Immature natural killer cell (primary cell): ENCODE measurements at regions not wholly inside any gene's neighbourhood (a gene's known extent, or its start where the extent isn't known, plus 50 kb on each side); places are given as distances from the start of the nearest gene placed in this dataset.
"Not testable (repeated sequence)": the region's sequence is repeated elsewhere in the genome, so short reads cannot be mapped to it uniquely, and the experiment has no call there.

ENCODE experiments used
- DNase-seq, 3 donors: peaks; one replicate each; pipeline ENCODE4 v3.0.0; 2022; ENCODE audit warnings: mixed read lengths in 1 of 3
- H3K27ac Mint-ChIP-seq, 6 donors: one replicate each; pipeline ENCODE4 v1.8.0; 2020; ENCODE audit warnings: mixed read lengths in 6 of 6, mild to moderate bottlenecking in 5 of 6, inconsistent platforms in 4 of 6, moderate library complexity in 3 of 6
- H3K27me3 Mint-ChIP-seq, 3 donors: one replicate each; pipeline ENCODE4 v1.8.0; 2020 to 2021; ENCODE audit warnings: low read depth in 3 of 3, mild to moderate bottlenecking in 3 of 3, mixed read lengths in 3 of 3, moderate library complexity in 3 of 3, inconsistent platforms in 1 of 3
- H3K36me3 Mint-ChIP-seq, 3 donors: one replicate each; pipeline ENCODE4 v1.8.0; 2020; ENCODE audit warnings: mixed read lengths in 3 of 3, inconsistent platforms in 2 of 3, mild to moderate bottlenecking in 2 of 3
- H3K4me1 Mint-ChIP-seq, 2 donors: one replicate each; pipeline ENCODE4 v1.8.0; 2020; ENCODE audit warnings: inconsistent platforms in 2 of 2, mild to moderate bottlenecking in 2 of 2, mixed read lengths in 2 of 2, moderate library complexity in 1 of 2
- H3K4me3 Mint-ChIP-seq, 5 donors: one replicate each; pipeline ENCODE4 v1.8.0; 2020; ENCODE audit warnings: mild to moderate bottlenecking in 5 of 5, mixed read lengths in 5 of 5, inconsistent platforms in 3 of 5, moderate library complexity in 3 of 5
- H3K9me3 Mint-ChIP-seq, 6 donors: one replicate each; pipeline ENCODE4 v1.8.0; 2020; ENCODE audit warnings: mild to moderate bottlenecking in 6 of 6, mixed read lengths in 6 of 6, inconsistent platforms in 4 of 6, moderate library complexity in 3 of 6

- peaks cover 10 to 49% (median 30%) of the 10 kb centered on the region in 6 donors for H3K9me3 Mint-ChIP-seq
- DNase-seq, result no peak
These were observed 107.0 kb downstream of the PCDH18 start for GRCh38 chr4:137425281-137425680.

DNA sequence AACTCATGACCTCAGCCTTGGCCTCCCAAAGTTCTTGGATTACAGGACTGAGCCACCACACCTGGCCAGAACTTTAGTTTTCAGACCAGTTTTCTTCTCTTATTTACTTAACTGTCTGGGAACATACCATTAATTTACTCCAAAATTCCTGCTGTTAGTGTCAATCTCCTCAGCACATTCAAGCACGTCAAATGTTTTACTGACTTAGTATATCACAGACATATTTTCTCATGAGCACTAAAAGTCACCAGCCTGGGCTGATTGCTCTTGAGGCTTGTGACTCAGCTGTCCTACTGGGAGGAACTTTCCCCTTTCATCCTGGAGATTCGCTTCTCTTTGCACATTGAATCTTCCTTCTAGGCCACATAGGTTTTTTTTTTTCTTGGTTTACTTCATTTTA lies 109.6 kb downstream of the PCDH18 start:
- Mint-ChIP-seq H3K36me3 (no peaks in the 10 kb centered on the region), H3K4me3 (no peak overlapping the region)
- DNase-seq, result no peak

More at GRCh38 chr4:137425281-137425680, 107.0 kb downstream of the PCDH18 start:
- Mint-ChIP-seq H3K36me3 (no peaks in the 10 kb centered on the region), H3K4me3 (no peak overlapping the region), H3K27ac (no peak overlapping the region), H3K27me3 (peaks cover 2 to 6% (median 3%) of the 10 kb centered on the region in 3 donors), H3K4me1 (no peaks in the 10 kb centered on the region)

DNA sequence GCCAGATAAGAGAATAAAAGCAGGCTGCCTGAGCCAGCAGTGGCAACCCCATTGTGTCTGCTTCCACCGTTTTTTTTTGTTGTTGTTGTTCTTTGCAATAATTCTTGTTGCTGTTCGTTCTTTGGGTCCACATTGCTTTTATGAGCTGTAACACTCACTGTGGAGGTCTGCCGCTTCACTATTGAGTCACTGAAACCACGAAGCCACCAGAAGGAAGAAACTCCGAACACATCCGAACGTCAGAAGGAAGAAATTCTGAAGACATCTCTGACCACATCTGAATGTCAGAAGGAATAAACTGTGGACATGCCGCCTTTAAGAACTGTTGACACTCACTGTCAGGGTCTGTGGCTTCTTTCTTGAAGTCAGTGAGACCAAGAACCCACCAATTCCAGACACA lies 110.5 kb downstream of the PCDH18 start:
- no peak for DNase-seq
- peaks cover 10 to 62% (median 37%) of the 10 kb centered on the region in 6 donors for H3K9me3 Mint-ChIP-seq
- H3K27me3 Mint-ChIP-seq, result peaks cover 0 to 3% (median 2%) of the 10 kb centered on the region in 3 donors
- no peak overlapping the region for H3K4me3 Mint-ChIP-seq
- no peaks in the 10 kb centered on the region for H3K4me1 Mint-ChIP-seq
- no peaks in the 10 kb centered on the region for H3K36me3 Mint-ChIP-seq
- no peak overlapping the region for H3K27ac Mint-ChIP-seq

More for the DNA sequence above, 109.6 kb downstream of the PCDH18 start:
- H3K27me3 Mint-ChIP-seq, result peaks cover 0 to 3% (median 2%) of the 10 kb centered on the region in 3 donors
- H3K4me1 Mint-ChIP-seq, result no peaks in the 10 kb centered on the region
- peaks cover 10 to 64% (median 39%) of the 10 kb centered on the region in 6 donors for H3K9me3 Mint-ChIP-seq
- H3K27ac Mint-ChIP-seq, result no peak overlapping the region

DNA sequence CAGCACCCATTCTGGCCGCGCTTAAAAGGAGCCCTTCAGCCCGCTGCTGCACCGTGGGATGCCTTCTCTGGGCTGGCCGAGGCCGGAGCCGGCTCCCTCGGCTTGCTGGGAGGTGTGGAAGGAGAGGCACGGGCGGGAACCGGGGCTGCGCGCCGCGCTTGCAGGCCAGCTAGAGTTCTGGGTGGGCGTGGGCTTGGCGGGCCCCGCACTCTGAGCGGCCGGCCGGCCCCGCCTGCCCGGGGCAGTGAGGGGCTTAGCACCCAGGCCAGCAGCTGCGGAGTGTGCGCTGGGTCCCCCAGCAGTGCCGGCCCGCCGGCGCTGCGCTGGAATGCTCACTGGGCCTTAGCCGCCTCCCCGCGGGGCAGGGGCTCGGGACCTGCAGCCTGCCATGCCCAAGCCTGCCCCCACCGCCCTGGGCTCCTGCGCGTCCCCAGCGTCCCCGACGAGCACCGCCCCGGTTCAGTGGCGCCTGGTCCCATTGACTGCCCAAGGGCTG lies 111.3 kb downstream of the PCDH18 start:
- Mint-ChIP-seq H3K9me3 (peaks cover 11 to 65% (median 37%) of the 10 kb centered on the region in 6 donors), H3K4me1 (no peaks in the 10 kb centered on the region), H3K36me3 (peaks cover 0 to 2% (median 0%) of the 10 kb centered on the region in 3 donors), H3K27me3 (peaks cover 0 to 3% (median 2%) of the 10 kb centered on the region in 3 donors), H3K4me3 (no peak overlapping the region), H3K27ac (no peak overlapping the region)
- no peak for DNase-seq

- Mint-ChIP-seq H3K4me1 (no peaks in the 10 kb centered on the region), H3K27ac (no peak overlapping the region), H3K4me3 (no peak overlapping the region), H3K9me3 (peaks cover 8 to 46% (median 23%) of the 10 kb centered on the region in 6 donors), H3K27me3 (no peaks in the 10 kb centered on the region), H3K36me3 (peaks cover 0 to 3% (median 0%) of the 10 kb centered on the region in 3 donors)
- no peak for DNase-seq
These were observed 114.6 kb downstream of the PCDH18 start for GRCh38 chr4:137417676-137418075.

DNA sequence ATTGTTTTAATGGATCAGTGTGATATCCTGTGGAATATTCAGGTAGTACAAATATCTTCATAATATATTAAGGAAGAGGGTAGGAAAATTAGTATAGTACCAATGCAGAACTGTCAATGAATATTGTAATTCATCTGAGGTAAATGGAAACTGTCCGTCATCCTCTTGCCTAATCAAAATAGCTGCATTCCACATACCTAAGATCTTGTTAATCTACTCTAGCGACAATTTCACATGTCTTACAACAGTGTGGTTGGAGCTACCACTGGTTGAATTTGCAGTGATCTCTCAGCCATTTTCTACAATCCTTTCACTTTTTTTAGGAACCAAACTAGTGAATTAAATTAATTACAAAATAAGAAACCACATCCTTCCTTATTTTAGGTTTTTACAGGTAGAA lies 117.5 kb downstream of the PCDH18 start:
- H3K4me1 Mint-ChIP-seq, result no peaks in the 10 kb centered on the region
- peaks cover 0 to 3% (median 0%) of the 10 kb centered on the region in 3 donors for H3K36me3 Mint-ChIP-seq
- H3K27me3 Mint-ChIP-seq, result no peaks in the 10 kb centered on the region
- DNase-seq, result no peak
- no peak overlapping the region for H3K27ac Mint-ChIP-seq
- no peak overlapping the region for H3K4me3 Mint-ChIP-seq
- H3K9me3 Mint-ChIP-seq, result peaks cover 2 to 32% (median 11%) of the 10 kb centered on the region in 6 donors

GRCh38 chr4:137408527-137409177 lies 123.6 kb downstream of the PCDH18 start:
- no peak overlapping the region for H3K4me3 Mint-ChIP-seq
- H3K36me3 Mint-ChIP-seq, result peaks cover 0 to 3% (median 0%) of the 10 kb centered on the region in 3 donors
- DNase-seq, result no peak
- no peak overlapping the region for H3K27ac Mint-ChIP-seq
- no peaks in the 10 kb centered on the region for H3K27me3 Mint-ChIP-seq
- peaks cover 7 to 21% (median 14%) of the 10 kb centered on the region in 6 donors for H3K9me3 Mint-ChIP-seq
- H3K4me1 Mint-ChIP-seq, result no peaks in the 10 kb centered on the region

DNA sequence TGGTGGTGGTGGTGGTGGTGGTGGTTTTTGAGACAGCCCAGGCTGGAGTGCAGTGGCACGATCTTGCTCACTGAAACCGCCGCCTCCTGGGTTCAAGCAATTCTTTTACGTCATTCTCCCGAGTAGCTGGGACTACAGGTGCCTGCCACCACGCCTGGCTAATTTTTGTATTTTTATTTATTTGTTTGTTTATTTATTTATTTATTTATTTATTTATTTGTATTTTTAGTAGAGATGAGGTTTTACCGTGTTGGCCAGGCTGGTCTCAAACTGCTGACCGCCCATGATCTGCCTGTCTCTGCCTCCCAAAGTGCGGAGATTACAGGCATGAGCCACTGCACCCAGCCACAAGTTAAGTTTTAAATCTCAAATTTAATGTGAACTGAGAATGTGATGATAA lies 126.5 kb downstream of the PCDH18 start:
- not testable (repeated sequence) for H3K27ac Mint-ChIP-seq, H3K27me3 Mint-ChIP-seq
- peaks cover 7 to 24% (median 14%) of the 10 kb centered on the region in 6 donors for H3K9me3 Mint-ChIP-seq

DNA sequence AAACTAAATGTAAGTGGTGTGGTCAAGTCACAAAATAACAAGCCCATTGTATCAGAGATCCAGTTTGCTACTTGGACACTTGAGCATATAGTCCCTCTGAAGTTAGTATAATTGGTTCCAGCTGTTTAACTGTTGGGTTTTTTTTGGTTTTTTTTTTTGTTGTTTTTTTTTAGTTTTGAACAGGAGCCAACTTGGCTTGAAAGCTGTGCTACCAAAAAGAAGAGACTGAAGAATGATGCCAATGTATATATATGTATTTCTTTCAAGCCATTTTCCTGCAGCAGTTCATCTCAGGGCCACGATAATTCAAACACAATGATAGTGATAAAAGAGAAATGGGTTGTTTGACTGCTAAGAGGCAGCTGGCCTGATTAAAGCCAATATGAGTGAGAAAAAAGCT lies 138.3 kb downstream of the PCDH18 start:
- H3K4me3 Mint-ChIP-seq, result no peak overlapping the region

More for the DNA sequence above, 126.5 kb downstream of the PCDH18 start:
- not testable (repeated sequence) for H3K4me1 Mint-ChIP-seq, H3K36me3 Mint-ChIP-seq, H3K4me3 Mint-ChIP-seq, DNase-seq

DNA sequence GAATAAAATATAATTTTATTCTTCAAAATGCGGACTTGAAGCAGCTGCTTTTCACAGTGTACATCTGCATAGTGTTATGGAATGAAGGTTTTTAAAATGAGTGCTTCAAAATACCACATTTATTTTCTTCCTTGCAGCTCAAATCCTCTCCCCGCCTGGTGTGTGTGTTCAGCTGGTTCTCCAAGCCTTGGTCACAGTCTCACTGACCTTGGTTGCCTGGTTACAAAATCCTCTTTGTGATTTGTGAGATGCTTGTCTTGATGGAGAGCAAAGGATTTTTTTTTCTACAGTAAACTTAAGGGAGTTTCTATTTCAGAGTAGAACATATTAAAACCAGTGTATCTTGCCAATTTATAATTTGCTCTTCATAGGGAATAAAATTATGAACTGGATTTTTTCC lies 139.2 kb downstream of the PCDH18 start:
- peaks cover 1 to 16% (median 5%) of the 10 kb centered on the region in 6 donors for H3K9me3 Mint-ChIP-seq
- no peaks in the 10 kb centered on the region for H3K4me1 Mint-ChIP-seq
- H3K27me3 Mint-ChIP-seq, result no peaks in the 10 kb centered on the region
- H3K4me3 Mint-ChIP-seq, result no peak overlapping the region
- no peak overlapping the region for H3K27ac Mint-ChIP-seq
- H3K36me3 Mint-ChIP-seq, result peaks cover 0 to 3% (median 0%) of the 10 kb centered on the region in 3 donors
- DNase-seq, result no peak

More for the DNA sequence above, 138.3 kb downstream of the PCDH18 start:
- Mint-ChIP-seq H3K36me3 (peaks cover 0 to 3% (median 0%) of the 10 kb centered on the region in 3 donors), H3K9me3 (peaks cover 1 to 16% (median 5%) of the 10 kb centered on the region in 6 donors), H3K27ac (no peak overlapping the region), H3K4me1 (no peaks in the 10 kb centered on the region), H3K27me3 (no peaks in the 10 kb centered on the region)
- DNase-seq, result no peak

- DNase-seq, result no peak
- H3K9me3 Mint-ChIP-seq, result peaks cover 2 to 7% (median 5%) of the 10 kb centered on the region in 6 donors
- peaks cover 0 to 2% (median 0%) of the 10 kb centered on the region in 3 donors for H3K27me3 Mint-ChIP-seq
- no peak overlapping the region for H3K27ac Mint-ChIP-seq
- H3K36me3 Mint-ChIP-seq, result peaks cover 0 to 3% (median 0%) of the 10 kb centered on the region in 3 donors
- H3K4me1 Mint-ChIP-seq, result no peaks in the 10 kb centered on the region
- H3K4me3 Mint-ChIP-seq, result no peak overlapping the region
These were observed 141.6 kb downstream of the PCDH18 start for GRCh38 chr4:137390707-137391106.

DNA sequence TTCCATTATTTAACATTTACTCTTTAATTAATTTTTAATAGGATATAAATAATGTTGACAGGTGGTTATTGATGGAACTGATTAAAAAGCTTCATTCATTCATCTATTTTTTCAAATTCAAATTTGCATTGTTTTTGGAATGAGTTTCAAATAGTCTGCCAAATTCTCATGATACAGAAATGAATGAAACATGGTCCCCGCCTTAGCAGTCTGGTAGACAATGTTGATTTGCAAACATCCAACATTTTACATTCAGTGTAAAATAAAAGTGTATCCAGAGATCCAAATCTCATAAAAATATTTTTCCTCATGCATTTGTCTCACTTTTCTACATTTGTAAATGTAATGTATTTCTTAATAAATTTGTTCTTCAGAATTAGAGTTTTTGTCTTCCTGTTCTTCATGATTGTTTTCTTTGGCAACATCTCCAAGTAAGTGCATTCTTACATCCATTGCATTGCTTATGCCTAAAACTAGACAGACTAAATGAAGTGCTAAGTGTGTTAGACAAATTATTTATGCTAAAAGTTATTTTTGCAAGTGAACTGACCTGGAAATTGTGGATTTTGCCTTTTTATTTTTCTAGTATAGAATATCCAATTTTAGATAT lies 142.3 kb downstream of the PCDH18 start:
- Mint-ChIP-seq H3K4me1 (no peaks in the 10 kb centered on the region), H3K4me3 (no peak overlapping the region), H3K36me3 (peaks cover 0 to 3% (median 0%) of the 10 kb centered on the region in 3 donors), H3K9me3 (peaks cover 2 to 10% (median 5%) of the 10 kb centered on the region in 6 donors), H3K27me3 (peaks cover 0 to 2% (median 0%) of the 10 kb centered on the region in 3 donors), H3K27ac (no peak overlapping the region)
- no peak for DNase-seq

- H3K27me3 Mint-ChIP-seq, result peaks cover 0 to 4% (median 0%) of the 10 kb centered on the region in 3 donors
- no peaks in the 10 kb centered on the region for H3K4me1 Mint-ChIP-seq
- no peak overlapping the region for H3K4me3 Mint-ChIP-seq
- H3K9me3 Mint-ChIP-seq, result peaks cover 2 to 23% (median 12%) of the 10 kb centered on the region in 6 donors
- no peak for DNase-seq
- H3K27ac Mint-ChIP-seq, result no peak overlapping the region
- H3K36me3 Mint-ChIP-seq, result peaks cover 0 to 3% (median 0%) of the 10 kb centered on the region in 3 donors
These were observed 144.4 kb downstream of the PCDH18 start for GRCh38 chr4:137387924-137388323.

- Mint-ChIP-seq H3K36me3 (no peaks in the 10 kb centered on the region), H3K27me3 (peaks cover 0 to 4% (median 0%) of the 10 kb centered on the region in 3 donors), H3K4me3 (no peak overlapping the region), H3K9me3 (peaks cover 5 to 25% (median 12%) of the 10 kb centered on the region in 6 donors), H3K27ac (no peak overlapping the region), H3K4me1 (no peaks in the 10 kb centered on the region)
- no peak for DNase-seq
These were observed 147.8 kb downstream of the PCDH18 start for GRCh38 chr4:137384476-137384875.
